Peyer's patch (tissue), 4 donors: ENCODE measurements at regions not wholly inside any gene's neighbourhood (a gene's known extent, or its start where the extent isn't known, plus 50 kb on each side); places are given as distances from the start of the nearest gene placed in this dataset.

Experiments
- POLR2A ChIP-seq, 2 donors: fragments of 450-650 bp; IDR thresholded peaks; one replicate each; pipeline ENCODE4 v1.5.1; 2017; ENCODE audit warnings: antibody characterized with exemption in 2 of 2, mild to moderate bottlenecking in 2 of 2, moderate library complexity in 2 of 2
- TF ChIP-seq, protein P1 (sequence below), 6 experiments: fragments of 450-650 bp in 4 of 6; fragments of 200-600 bp in 2 of 6; sonication (generic) in 1 of 6; IDR thresholded peaks; one replicate each; pipeline ENCODE4 v1.5.1; 2017 to 2019; ENCODE audit warnings: antibody characterized with exemption in 6 of 6, mild to moderate bottlenecking in 3 of 6, moderate library complexity in 1 of 6

GRCh38 chr21:24969068-24969467 lies 638.2 kb downstream of the MRPL39 start:
- TF ChIP-seq POLR2A (IDR thresholded peaks at IDR 0.05) = no peak
- TF ChIP-seq, protein P1, sequence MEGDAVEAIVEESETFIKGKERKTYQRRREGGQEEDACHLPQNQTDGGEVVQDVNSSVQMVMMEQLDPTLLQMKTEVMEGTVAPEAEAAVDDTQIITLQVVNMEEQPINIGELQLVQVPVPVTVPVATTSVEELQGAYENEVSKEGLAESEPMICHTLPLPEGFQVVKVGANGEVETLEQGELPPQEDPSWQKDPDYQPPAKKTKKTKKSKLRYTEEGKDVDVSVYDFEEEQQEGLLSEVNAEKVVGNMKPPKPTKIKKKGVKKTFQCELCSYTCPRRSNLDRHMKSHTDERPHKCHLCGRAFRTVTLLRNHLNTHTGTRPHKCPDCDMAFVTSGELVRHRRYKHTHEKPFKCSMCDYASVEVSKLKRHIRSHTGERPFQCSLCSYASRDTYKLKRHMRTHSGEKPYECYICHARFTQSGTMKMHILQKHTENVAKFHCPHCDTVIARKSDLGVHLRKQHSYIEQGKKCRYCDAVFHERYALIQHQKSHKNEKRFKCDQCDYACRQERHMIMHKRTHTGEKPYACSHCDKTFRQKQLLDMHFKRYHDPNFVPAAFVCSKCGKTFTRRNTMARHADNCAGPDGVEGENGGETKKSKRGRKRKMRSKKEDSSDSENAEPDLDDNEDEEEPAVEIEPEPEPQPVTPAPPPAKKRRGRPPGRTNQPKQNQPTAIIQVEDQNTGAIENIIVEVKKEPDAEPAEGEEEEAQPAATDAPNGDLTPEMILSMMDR (IDR thresholded peaks at IDR 0.05) = no peak
